ENCODE measurements at regions not wholly inside any gene's neighbourhood (a gene's known extent, or its start where the extent isn't known, plus 50 kb on each side); places are given as distances from the start of the nearest gene placed in this dataset.

GRCh38 chr16:47949276-47949675 is 206.5 kb downstream of the ABCC12 start (continued):
- TF ChIP-seq, protein P1, sequence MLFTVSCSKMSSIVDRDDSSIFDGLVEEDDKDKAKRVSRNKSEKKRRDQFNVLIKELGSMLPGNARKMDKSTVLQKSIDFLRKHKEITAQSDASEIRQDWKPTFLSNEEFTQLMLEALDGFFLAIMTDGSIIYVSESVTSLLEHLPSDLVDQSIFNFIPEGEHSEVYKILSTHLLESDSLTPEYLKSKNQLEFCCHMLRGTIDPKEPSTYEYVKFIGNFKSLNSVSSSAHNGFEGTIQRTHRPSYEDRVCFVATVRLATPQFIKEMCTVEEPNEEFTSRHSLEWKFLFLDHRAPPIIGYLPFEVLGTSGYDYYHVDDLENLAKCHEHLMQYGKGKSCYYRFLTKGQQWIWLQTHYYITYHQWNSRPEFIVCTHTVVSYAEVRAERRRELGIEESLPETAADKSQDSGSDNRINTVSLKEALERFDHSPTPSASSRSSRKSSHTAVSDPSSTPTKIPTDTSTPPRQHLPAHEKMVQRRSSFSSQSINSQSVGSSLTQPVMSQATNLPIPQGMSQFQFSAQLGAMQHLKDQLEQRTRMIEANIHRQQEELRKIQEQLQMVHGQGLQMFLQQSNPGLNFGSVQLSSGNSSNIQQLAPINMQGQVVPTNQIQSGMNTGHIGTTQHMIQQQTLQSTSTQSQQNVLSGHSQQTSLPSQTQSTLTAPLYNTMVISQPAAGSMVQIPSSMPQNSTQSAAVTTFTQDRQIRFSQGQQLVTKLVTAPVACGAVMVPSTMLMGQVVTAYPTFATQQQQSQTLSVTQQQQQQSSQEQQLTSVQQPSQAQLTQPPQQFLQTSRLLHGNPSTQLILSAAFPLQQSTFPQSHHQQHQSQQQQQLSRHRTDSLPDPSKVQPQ (CRISPR knock-in tag; IDR thresholded peaks at IDR 0.05; ENCODE audit: borderline replicate concordance), result no peak
- TF ChIP-seq HMG20A (CRISPR knock-in tag; conservative IDR thresholded peaks at IDR 0.05), result no peak
- no peak for TF ChIP-seq CEBPG (CRISPR knock-in tag; IDR thresholded peaks at IDR 0.05)
- TF ChIP-seq CEBPG (tag; conservative IDR thresholded peaks at IDR 0.05 in 1 of 2, IDR thresholded peaks at IDR 0.05 in 1 of 2), result no peak

- ATAC-seq (no peak), DNase-seq (ENCODE audit: extremely low read depth in 1 of 4, low spot score in 3 of 4) (no peak), FAIRE-seq (no peak)
- no peak overlapping the region for H2AFZ ChIP-seq (ENCODE audit: low read depth, low read length)
- CTCF ChIA-PET (ENCODE audit: low intra/inter-chr PET ratio), result no interaction called here
- POLR2A ChIA-PET, result no interaction called here
- no peaks in the 10 kb centered on the region for H3K9me1 ChIP-seq (ENCODE audit: control insufficient read depth, insufficient read depth, low read length)
- TF ChIP-seq RFX7 (CRISPR knock-in tag; IDR thresholded peaks at IDR 0.05) (no peak), ZBED1 (IDR thresholded peaks at IDR 0.05) (no peak), CAMTA2 (CRISPR knock-in tag; conservative IDR thresholded peaks at IDR 0.05) (no peak), ZMIZ1 (IDR thresholded peaks at IDR 0.05; ENCODE audit: low read depth in 2 of 2, low read length in 2 of 2) (no peak), SLC30A9 (CRISPR knock-in tag; IDR thresholded peaks at IDR 0.05) (no peak), NFE2 (IDR thresholded peaks at IDR 0.05; ENCODE audit: low read depth) (no peak), ARID3B (CRISPR knock-in tag; IDR thresholded peaks at IDR 0.05; ENCODE audit: borderline replicate concordance) (no peak)
- 0% methylated on average over 3 of the region's 3 CpGs for WGBS (ENCODE audit: insufficient coverage, low coverage, missing lambda C conversion rate)
- intact Hi-C loops (cut with micrococcal nuclease), result no loop called here
- no peak overlapping the region for H3K9ac ChIP-seq (ENCODE audit: insufficient read depth in 1 of 2, low read depth in 2 of 2, low read length in 2 of 2)
- no TSS peak for BruUV-seq (replicated peaks)
- no peaks in the 10 kb centered on the region for H3K4me1 ChIP-seq (replicated peaks in 1 of 2; ENCODE audit: control insufficient read depth in 2 of 2, insufficient read depth in 2 of 2, low read length in 2 of 2)
- no peak overlapping the region for H3K4me2 ChIP-seq (ENCODE audit: insufficient read depth, low read length)
- no peak overlapping the region for H3K4me3 ChIP-seq
- H4K20me1 ChIP-seq (replicated peaks; ENCODE audit: control insufficient read depth, insufficient read depth, low read length), result no peaks in the 10 kb centered on the region
- H3K9me3 ChIP-seq (replicated peaks; ENCODE audit: control insufficient read depth, insufficient read depth, low read depth, low read length), result no peaks in the 10 kb centered on the region
- no peaks in the 10 kb centered on the region for H3K36me3 ChIP-seq (ENCODE audit: control insufficient read depth, insufficient read depth, low read length)
- no peak overlapping the region for H3K27ac ChIP-seq (ENCODE audit: extremely low read depth, low read depth, low read length)
- peaks cover 3 to 12% of the 10 kb centered on the region in 2 experiments; a peak in 2 of 5 replicates for H3K27me3 ChIP-seq (ENCODE audit: control insufficient read depth in 2 of 2, insufficient read depth in 2 of 2, low read length in 2 of 2)
- in situ Hi-C loops (cut with MboI), result no loop called here
- no peaks in the 10 kb centered on the region for H3K79me2 ChIP-seq (ENCODE audit: control insufficient read depth, insufficient read depth, low read length)
These were observed 208.1 kb downstream of the ABCC12 start for GRCh38 chr16:47947723-47948122.
